ENCODE measurements at regions not wholly inside any gene's neighbourhood (a gene's known extent, or its start where the extent isn't known, plus 50 kb on each side); places are given as distances from the start of the nearest gene placed in this dataset.

DNA sequence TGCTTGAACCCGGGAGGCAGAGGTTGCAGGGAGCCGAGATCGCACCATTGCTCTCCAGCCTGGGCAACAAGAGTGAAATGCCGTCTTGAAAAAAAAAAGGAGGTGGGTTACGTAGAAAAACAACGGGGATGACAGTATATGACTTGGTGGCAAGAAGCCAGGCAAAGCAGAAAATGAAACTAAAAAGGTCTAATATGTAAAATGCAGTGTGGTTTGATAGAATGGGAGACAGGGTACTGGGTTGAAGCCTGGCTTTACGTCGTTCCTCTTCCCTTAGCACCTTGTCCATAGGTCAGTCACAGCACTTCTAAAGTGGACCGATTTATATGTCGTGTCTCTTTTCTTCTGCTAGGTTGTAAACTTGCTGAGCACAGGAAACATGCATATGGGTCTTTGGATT is 274.9 kb upstream of the ZC3H12C start:
- Histone ChIP-seq H4K20me1 (ENCODE audit: insufficient read depth) (no peaks in the 10 kb centered on the region), H3K4me2 (no peak overlapping the region), H3K4me3 (no peak overlapping the region), H3K27me3 (ENCODE audit: insufficient read depth, low read depth) (peaks cover 5% of the 10 kb centered on the region; the same call in 1 of the 2 replicates), H3K27ac (no peak overlapping the region), H3K9me3 (ENCODE audit: insufficient read depth, low read depth) (no peaks in the 10 kb centered on the region), H3K79me2 (ENCODE audit: low read depth) (no peaks in the 10 kb centered on the region), H3K4me1 (replicated peaks; ENCODE audit: insufficient read depth) (no peaks in the 10 kb centered on the region), H3F3A (ENCODE audit: insufficient read depth, low read depth) (no peaks in the 10 kb centered on the region), H3K9me2 (ENCODE audit: insufficient read depth) (no peaks in the 10 kb centered on the region), H2AFZ (no peak overlapping the region), H3K36me3 (ENCODE audit: low read depth) (no peaks in the 10 kb centered on the region)
- TF ChIP-seq CTCF (conservative IDR thresholded peaks at IDR 0.05) (no peak), EZH2 (IDR thresholded peaks at IDR 0.05; ENCODE audit: low read depth) (no peak)
- ChIA-PET POLR2A (ENCODE audit: unreplicated experiment) (no interaction called here), CTCF (no interaction called here)
- intact Hi-C loops (cut with micrococcal nuclease; ENCODE audit: unreplicated experiment), result no loop called here
- peak in 1 of 2 experiments; percentile 27 for DNase-seq
- BruUV-seq (replicated peaks), result no TSS peak

GRCh38 chr11:109819410-109819809 is 273.8 kb upstream of the ZC3H12C start:
- intact Hi-C loops (cut with micrococcal nuclease; ENCODE audit: unreplicated experiment), result no loop called here
- ChIA-PET POLR2A (ENCODE audit: unreplicated experiment) (no interaction called here), CTCF (no interaction called here)
- H3K4me3 ChIP-seq, result no peak overlapping the region
- peak in 1 of 2 experiments; percentile 24 for DNase-seq
- H2AFZ ChIP-seq, result no peak overlapping the region
- no peaks in the 10 kb centered on the region for H3K4me1 ChIP-seq (replicated peaks; ENCODE audit: insufficient read depth)
- no TSS peak for BruUV-seq (replicated peaks)
- H3F3A ChIP-seq (ENCODE audit: insufficient read depth, low read depth), result no peaks in the 10 kb centered on the region
- H3K27me3 ChIP-seq (ENCODE audit: insufficient read depth, low read depth), result no peaks in the 10 kb centered on the region
- no peak overlapping the region for H3K4me2 ChIP-seq
- no peak overlapping the region for H3K27ac ChIP-seq
- TF ChIP-seq EZH2 (IDR thresholded peaks at IDR 0.05; ENCODE audit: low read depth), result no peak
- no peak for TF ChIP-seq CTCF (conservative IDR thresholded peaks at IDR 0.05)
- H3K36me3 ChIP-seq (ENCODE audit: low read depth), result no peaks in the 10 kb centered on the region
- no peaks in the 10 kb centered on the region for H3K9me2 ChIP-seq (ENCODE audit: insufficient read depth)
- no peaks in the 10 kb centered on the region for H4K20me1 ChIP-seq (ENCODE audit: insufficient read depth)
- no peaks in the 10 kb centered on the region for H3K9me3 ChIP-seq (ENCODE audit: insufficient read depth, low read depth)
- H3K79me2 ChIP-seq (ENCODE audit: low read depth), result no peaks in the 10 kb centered on the region

DNA sequence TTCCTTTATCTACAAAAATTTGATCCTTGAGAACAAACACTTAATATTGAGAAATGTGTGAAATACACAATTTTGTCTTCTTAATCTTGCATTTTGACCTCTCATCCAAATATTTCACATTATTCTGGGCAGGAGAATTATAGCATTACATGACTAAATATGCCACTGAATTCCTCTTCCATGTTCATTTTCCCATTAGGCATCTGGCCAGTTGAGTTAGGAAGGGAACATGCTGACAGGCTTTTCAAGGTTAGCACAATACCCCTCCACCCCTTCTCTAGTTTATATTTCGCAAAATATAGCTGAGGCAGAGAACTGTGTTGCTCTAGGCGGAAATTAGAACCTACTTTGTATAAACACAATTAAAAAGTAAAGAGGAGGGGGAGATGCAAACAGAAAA is 271.7 kb upstream of the ZC3H12C start:
- ChIA-PET CTCF (no interaction called here), POLR2A (ENCODE audit: unreplicated experiment) (no interaction called here)
- intact Hi-C loops (cut with micrococcal nuclease; ENCODE audit: unreplicated experiment), result no loop called here
- H2AFZ ChIP-seq, result no peak overlapping the region
- peak in 1 of 2 experiments; percentile 20 for DNase-seq
- H3K4me1 ChIP-seq (replicated peaks; ENCODE audit: insufficient read depth), result no peaks in the 10 kb centered on the region
- no peak overlapping the region for H3K4me3 ChIP-seq
- H3K9me3 ChIP-seq (ENCODE audit: insufficient read depth, low read depth), result no peaks in the 10 kb centered on the region
- TF ChIP-seq CTCF (conservative IDR thresholded peaks at IDR 0.05) (no peak), EZH2 (IDR thresholded peaks at IDR 0.05; ENCODE audit: low read depth) (no peak)
- no peak overlapping the region for H3K27ac ChIP-seq
- no peaks in the 10 kb centered on the region for H3K27me3 ChIP-seq (ENCODE audit: insufficient read depth, low read depth)
- H3F3A ChIP-seq (ENCODE audit: insufficient read depth, low read depth), result no peaks in the 10 kb centered on the region
- H3K4me2 ChIP-seq, result no peak overlapping the region
- no peaks in the 10 kb centered on the region for H3K79me2 ChIP-seq (ENCODE audit: low read depth)
- H3K9me2 ChIP-seq (ENCODE audit: insufficient read depth), result no peaks in the 10 kb centered on the region
- no peaks in the 10 kb centered on the region for H4K20me1 ChIP-seq (ENCODE audit: insufficient read depth)
- no peaks in the 10 kb centered on the region for H3K36me3 ChIP-seq (ENCODE audit: low read depth)
- no TSS peak for BruUV-seq (replicated peaks)

Data from PC-9 (cell line).